ENCODE measurements at regions not wholly inside any gene's neighbourhood (a gene's known extent, or its start where the extent isn't known, plus 50 kb on each side); places are given as distances from the start of the nearest gene placed in this dataset.

DNA sequence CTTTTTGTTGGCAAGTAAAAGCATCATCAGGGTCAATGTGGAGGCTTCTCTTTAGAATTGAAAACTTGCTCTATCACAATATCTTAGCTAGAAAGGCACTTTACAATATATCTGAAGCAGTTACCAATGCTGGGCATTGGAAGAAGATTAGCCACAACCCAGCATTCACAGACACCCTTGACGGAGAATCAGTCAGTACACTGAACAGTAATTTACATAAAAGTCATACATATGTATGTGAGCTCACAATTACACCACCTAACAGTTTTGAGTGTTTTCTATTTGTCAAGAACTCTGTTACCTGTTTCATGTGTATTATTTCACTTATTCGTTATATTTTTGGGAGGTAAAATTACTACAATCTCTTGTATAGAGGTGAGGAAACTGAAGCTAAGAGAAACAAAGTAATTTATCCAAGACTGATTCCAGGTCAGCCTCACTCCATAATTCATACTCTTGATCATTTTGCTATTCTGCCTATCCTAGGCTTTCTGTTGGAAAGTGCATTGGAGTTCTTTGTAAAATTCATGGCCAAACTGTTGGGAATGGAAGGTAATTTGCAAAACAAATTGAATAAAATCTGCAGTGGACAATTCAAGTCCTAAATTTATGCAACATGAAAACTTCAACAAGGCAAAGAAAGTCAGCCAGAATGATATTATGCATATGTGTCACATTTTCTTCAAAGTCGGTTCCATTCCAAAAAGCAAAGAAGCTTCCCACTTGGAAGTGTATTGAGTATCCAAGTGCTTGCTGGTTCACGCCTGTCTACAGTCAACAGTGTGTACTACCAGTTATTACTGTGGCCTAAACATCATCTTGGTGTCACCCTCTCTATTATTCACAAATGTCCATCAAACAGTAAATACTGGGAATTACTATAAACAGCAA lies 223.7 kb upstream of the SEMA6D start:
- DNase-seq (ENCODE audit: insufficient read length, low spot score) (no peak), FAIRE-seq (no peak)
- TF ChIP-seq PAX5 (IDR thresholded peaks at IDR 0.05; ENCODE audit: insufficient read depth, low read length, severe bottlenecking): no peak
- TF ChIP-seq POU2F2 (IDR thresholded peaks at IDR 0.05; ENCODE audit: low read depth, low read length): no peak
- no peak for TF ChIP-seq SPI1 (IDR thresholded peaks at IDR 0.05; ENCODE audit: low read depth, low read length)
- TF ChIP-seq POLR2AphosphoS5 (IDR thresholded peaks at IDR 0.05; ENCODE audit: low read depth, low read length): no peak

DNA sequence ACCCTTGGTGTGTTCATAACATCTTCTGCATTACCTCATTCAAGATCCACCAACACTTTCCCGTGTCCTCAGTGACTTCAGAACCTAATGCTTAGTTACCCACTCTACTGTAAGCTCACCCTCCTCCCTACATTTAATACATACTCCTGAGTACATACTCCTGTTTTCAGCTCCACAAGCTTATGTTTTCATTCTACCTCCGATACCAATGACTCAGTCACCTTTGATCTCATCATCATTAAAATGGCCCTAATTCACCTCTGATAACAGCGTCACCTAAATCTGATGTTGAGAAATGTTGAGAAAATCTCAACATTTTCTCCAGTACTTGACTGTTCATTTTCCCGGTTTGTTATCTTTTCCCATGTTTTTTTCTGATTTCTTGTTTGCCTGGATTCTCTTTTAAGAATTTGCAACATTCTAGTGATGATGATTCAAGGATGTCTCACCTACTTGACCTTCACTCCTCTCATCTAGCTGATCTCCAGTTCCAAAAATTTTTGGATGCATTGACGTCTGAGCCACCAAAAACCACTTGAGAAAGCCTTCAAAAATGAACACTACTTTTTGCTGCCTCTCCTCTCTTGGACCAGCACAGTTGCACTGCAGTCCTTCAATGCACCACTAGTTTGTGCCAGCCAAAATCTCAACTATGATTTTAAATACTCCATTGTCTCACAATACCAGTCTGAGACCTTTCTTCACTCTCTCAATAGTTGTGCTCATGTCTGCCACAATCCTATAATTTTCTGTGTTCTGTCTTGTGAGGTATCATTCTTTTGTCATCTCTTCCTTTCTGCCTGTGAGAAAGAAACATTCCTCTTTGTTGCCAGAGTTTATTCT lies 220.7 kb upstream of the SEMA6D start:
- DNase-seq (ENCODE audit: insufficient read length, low spot score) (no peak), FAIRE-seq (no peak)
- TF ChIP-seq SPI1 (IDR thresholded peaks at IDR 0.05; ENCODE audit: low read depth, low read length) (no peak), PAX5 (IDR thresholded peaks at IDR 0.05; ENCODE audit: insufficient read depth, low read length, severe bottlenecking) (no peak), TAF1 (IDR thresholded peaks at IDR 0.05; ENCODE audit: low read depth, low read length) (no peak)

DNA sequence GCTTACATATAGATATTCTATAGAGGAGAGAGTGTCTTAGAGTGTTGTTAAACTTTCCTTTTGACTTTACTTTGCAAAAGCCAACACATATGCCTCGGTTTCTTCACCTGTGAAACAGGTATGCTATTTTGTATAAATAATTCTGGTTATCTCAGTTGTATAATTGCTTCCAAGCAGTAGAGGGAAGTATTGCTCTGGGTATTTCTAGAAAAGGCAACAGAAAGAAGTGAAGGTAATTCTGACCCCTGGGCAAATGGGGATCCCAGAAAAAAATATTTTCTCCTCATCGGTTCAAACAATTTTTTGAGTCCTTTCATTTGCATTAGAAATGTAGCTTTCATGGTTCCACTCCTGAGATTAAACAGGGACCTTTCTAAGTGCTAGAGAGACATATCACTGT lies 216.5 kb upstream of the SEMA6D start:
- DNase-seq (ENCODE audit: insufficient read length, low spot score): no peak
- TF ChIP-seq POLR2AphosphoS5 (IDR thresholded peaks at IDR 0.05; ENCODE audit: low read depth, low read length) (no peak), SPI1 (IDR thresholded peaks at IDR 0.05; ENCODE audit: low read depth, low read length) (no peak), PAX5 (IDR thresholded peaks at IDR 0.05; ENCODE audit: insufficient read depth, low read length, severe bottlenecking) (no peak), POLR2A (IDR thresholded peaks at IDR 0.05; ENCODE audit: low read depth, low read length) (no peak), POU2F2 (IDR thresholded peaks at IDR 0.05; ENCODE audit: low read depth, low read length) (no peak), TAF1 (IDR thresholded peaks at IDR 0.05; ENCODE audit: low read depth, low read length) (no peak)
- no peak for FAIRE-seq

DNA sequence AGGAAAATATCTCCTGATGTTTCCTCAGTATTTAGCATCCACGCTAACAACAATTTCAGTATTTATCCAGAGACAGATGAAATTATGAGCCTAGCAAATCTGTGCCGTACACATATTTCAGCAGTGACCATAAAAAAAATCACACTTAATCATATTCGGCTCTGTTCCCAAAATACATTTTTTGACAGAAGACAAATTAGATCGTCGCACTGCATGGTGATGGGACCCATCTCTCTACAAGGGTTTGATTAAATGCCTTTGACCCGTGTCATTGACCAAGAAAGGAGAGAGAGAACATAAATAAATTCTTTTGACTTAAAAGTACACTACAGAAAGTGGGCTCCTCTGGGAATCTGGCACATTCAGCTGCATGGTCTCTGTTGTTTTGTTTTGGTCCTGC lies 215.3 kb upstream of the SEMA6D start:
- no peak for FAIRE-seq
- DNase-seq (ENCODE audit: insufficient read length, low spot score): no peak
- TF ChIP-seq POLR2AphosphoS5 (IDR thresholded peaks at IDR 0.05; ENCODE audit: low read depth, low read length): no peak
- TF ChIP-seq POU2F2 (IDR thresholded peaks at IDR 0.05; ENCODE audit: low read depth, low read length): no peak
- no peak for TF ChIP-seq POLR2A (IDR thresholded peaks at IDR 0.05; ENCODE audit: low read depth, low read length)
- no peak for TF ChIP-seq TAF1 (IDR thresholded peaks at IDR 0.05; ENCODE audit: low read depth, low read length)

DNA sequence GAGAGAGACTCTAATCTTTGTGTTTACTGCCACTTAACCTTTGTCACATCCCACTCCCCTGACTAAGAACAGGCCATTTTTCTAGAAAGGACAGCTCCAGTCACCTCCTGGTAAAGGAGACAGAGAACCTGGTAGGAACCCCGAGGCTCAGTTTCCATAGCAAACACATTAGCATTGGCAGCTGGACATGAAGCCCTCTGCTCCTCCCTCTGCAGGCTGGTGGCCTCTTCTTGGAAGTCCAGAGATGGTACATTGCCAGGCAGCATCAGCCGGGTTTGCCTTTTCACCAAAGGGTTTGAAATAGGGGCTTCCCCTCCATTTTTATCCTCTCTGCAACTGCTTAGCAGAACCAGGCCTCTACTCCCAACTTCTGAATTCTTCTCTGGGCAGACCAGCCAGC lies 213.4 kb upstream of the SEMA6D start:
- no peak for FAIRE-seq

DNA sequence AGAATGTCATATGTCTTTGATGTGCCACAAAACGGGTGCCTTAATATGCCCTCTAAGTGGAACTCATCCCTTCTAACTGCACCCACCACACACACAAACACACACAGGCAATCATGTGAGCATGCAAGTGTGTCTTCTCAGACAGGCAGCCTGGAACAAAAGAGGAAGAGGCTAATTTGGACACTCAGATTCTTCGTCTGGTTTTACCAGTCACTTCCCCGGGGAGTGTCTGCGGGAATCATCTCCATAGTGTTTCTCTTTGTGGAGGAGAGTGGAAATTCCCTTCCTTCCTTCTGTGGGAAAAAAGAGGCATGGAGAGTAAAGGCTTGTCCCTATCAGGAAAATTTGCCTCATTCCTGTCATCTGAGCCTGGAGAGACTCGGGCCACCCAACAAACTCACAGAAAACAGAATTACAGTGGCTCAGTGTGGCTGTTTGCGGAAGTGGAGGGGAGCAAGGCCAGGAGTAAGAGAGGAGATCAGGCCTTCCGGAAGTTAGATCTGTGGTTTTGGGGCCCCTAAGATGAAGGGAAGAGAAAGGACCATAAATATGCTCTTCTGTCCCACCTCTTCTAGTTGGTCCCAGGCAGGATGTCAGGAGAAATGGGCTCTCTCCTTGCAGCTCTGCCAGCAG lies 212.6 kb upstream of the SEMA6D start:
- DNase-seq (ENCODE audit: insufficient read length, low spot score): no peak
- TF ChIP-seq SPI1 (IDR thresholded peaks at IDR 0.05; ENCODE audit: low read depth, low read length): 0 out of 2 replicates have a peak, but pooled peaks have one; percentile 3
- no peak for TF ChIP-seq PAX5 (IDR thresholded peaks at IDR 0.05; ENCODE audit: insufficient read depth, low read length, severe bottlenecking)
- no peak for FAIRE-seq

More for the DNA sequence above, 213.4 kb upstream of the SEMA6D start:
- TF ChIP-seq POLR2AphosphoS5 (IDR thresholded peaks at IDR 0.05; ENCODE audit: low read depth, low read length) (no peak), POU2F2 (IDR thresholded peaks at IDR 0.05; ENCODE audit: low read depth, low read length) (no peak), TAF1 (IDR thresholded peaks at IDR 0.05; ENCODE audit: low read depth, low read length) (no peak), SPI1 (IDR thresholded peaks at IDR 0.05; ENCODE audit: low read depth, low read length) (no peak), PAX5 (IDR thresholded peaks at IDR 0.05; ENCODE audit: insufficient read depth, low read length, severe bottlenecking) (no peak), POLR2A (IDR thresholded peaks at IDR 0.05; ENCODE audit: low read depth, low read length) (no peak)
- no peak for DNase-seq (ENCODE audit: insufficient read length, low spot score)

DNA sequence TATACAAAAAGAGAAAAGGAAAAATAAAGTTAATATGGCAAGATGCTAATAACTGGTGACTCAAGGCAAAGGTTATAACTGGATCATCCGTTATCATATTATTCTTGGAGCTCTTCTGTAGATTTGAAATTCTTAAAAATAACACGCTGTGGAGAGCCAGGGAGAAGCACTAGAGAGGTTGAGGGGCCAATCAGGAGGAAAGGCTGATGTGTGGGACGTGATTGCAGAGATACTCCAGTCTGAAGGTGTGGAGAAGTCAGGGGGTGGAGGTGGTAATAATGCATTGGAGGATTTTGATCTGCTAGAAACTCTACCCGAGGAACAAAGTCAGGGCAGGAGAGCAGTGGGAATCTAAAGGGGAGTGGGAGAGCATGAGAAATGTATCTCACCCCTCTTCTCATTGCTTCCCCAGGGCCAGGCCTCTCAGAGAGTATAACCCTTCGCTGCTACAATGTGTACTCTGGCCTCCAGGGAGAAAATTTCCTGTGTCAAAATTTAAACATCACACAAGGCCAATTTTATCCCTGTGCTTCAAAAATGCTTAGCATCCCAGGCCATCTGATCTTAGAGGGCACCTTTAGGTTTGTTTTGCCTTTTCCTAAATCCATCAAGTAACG lies 211.5 kb upstream of the SEMA6D start:
- TF ChIP-seq PAX5 (IDR thresholded peaks at IDR 0.05; ENCODE audit: insufficient read depth, low read length, severe bottlenecking): no peak
- no peak for TF ChIP-seq TAF1 (IDR thresholded peaks at IDR 0.05; ENCODE audit: low read depth, low read length)
- no peak for TF ChIP-seq POU2F2 (IDR thresholded peaks at IDR 0.05; ENCODE audit: low read depth, low read length)
- TF ChIP-seq POLR2A (IDR thresholded peaks at IDR 0.05; ENCODE audit: low read depth, low read length): no peak
- no peak for TF ChIP-seq POLR2AphosphoS5 (IDR thresholded peaks at IDR 0.05; ENCODE audit: low read depth, low read length)
- no peak for TF ChIP-seq SPI1 (IDR thresholded peaks at IDR 0.05; ENCODE audit: low read depth, low read length)
- DNase-seq (ENCODE audit: insufficient read length, low spot score) (no peak), FAIRE-seq (no peak)

DNA sequence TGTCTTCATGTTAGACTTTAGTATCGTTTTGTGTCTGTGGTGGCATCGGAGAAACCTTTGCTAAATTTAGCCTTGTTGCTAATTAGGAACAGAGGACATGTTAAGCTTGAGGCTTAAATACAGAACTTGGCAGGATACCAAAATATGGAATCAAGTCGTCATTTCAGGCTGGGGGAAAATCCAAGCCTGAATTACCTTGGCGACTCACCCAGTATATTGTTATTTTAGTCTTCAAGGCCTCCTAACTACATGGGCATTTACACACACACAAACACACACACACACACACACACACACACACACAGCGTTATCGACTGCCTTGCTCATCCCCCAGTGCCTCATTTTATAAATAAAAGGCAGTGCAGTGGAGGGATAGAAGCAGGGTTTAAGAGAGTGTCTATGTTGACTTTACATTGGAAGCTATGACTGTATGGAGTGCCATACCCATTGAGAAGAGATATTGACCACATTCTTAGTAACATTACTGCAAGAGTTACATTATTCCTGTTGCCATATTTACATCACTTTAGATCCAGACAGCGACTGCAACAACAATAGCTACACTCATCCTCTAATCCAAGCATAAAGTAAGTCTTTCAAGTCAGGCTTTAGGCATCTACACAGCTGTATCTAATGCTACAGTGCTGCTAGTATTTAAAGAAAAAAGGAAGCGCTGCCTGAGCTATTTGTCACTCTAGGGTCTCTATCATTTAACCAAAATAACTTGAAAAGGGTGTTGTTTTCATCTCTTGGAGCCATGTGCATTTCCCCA lies 210.8 kb upstream of the SEMA6D start:
- DNase-seq (ENCODE audit: insufficient read length, low spot score) (no peak), FAIRE-seq (no peak)
- TF ChIP-seq TAF1 (IDR thresholded peaks at IDR 0.05; ENCODE audit: low read depth, low read length) (no peak), POLR2AphosphoS5 (IDR thresholded peaks at IDR 0.05; ENCODE audit: low read depth, low read length) (no peak), POLR2A (IDR thresholded peaks at IDR 0.05; ENCODE audit: low read depth, low read length) (no peak), PAX5 (IDR thresholded peaks at IDR 0.05; ENCODE audit: insufficient read depth, low read length, severe bottlenecking) (no peak), POU2F2 (IDR thresholded peaks at IDR 0.05; ENCODE audit: low read depth, low read length) (no peak), SPI1 (IDR thresholded peaks at IDR 0.05; ENCODE audit: low read depth, low read length) (no peak)
